C4-2B (cell line): ENCODE measurements at regions not wholly inside any gene's neighbourhood (a gene's known extent, or its start where the extent isn't known, plus 50 kb on each side); places are given as distances from the start of the nearest gene placed in this dataset.

Experiments used
- H3K27ac ChIP-seq: fragments of 450-650 bp; 2 replicates; pipeline ENCODE4 v1.5.1; 2017
- CTCF ChIP-seq: fragments of 450-650 bp; conservative IDR thresholded peaks from 2 replicates; pipeline ENCODE4 v1.5.1; 2017; ENCODE audit warnings: mild to moderate bottlenecking
- ZFX ChIP-seq: fragments of 450-650 bp; IDR thresholded peaks from 2 replicates; pipeline ENCODE4 v1.6.1; 2017

- no peak overlapping the region for H3K27ac ChIP-seq
- no peak; the same call in 1 of the 2 replicates for TF ChIP-seq CTCF
- no peak for TF ChIP-seq ZFX
Measured at GRCh38 chr14:82854131-82854530, 1320.5 kb upstream of the SEL1L start.

- H3K27ac ChIP-seq, result no peak overlapping the region
- TF ChIP-seq ZFX (no peak), CTCF (no peak)
Measured at GRCh38 chr14:82854901-82855300, 1321.2 kb upstream of the SEL1L start.

- H3K27ac ChIP-seq, result no peak overlapping the region
- TF ChIP-seq CTCF, result peak; percentile 86
- no peak for TF ChIP-seq ZFX
Measured at GRCh38 chr14:82855912-82856391, 1322.3 kb upstream of the SEL1L start.

GRCh38 chr14:82861313-82861712, 1327.7 kb upstream of the SEL1L start:
- no peak overlapping the region for H3K27ac ChIP-seq
- TF ChIP-seq ZFX (no peak), CTCF (no peak)

- H3K27ac ChIP-seq, result no peak overlapping the region
- peak; percentile 73 for TF ChIP-seq CTCF
- no peak for TF ChIP-seq ZFX
Measured at GRCh38 chr14:82872494-82872893, 1338.8 kb upstream of the SEL1L start.

- TF ChIP-seq ZFX, result no peak
- no peak overlapping the region for H3K27ac ChIP-seq
Measured at GRCh38 chr14:82878951-82879350, 1345.3 kb upstream of the SEL1L start.

GRCh38 chr14:82879949-82880535, 1346.4 kb upstream of the SEL1L start:
- no peak overlapping the region for H3K27ac ChIP-seq
- TF ChIP-seq CTCF (no peak), ZFX (no peak)

GRCh38 chr14:82886670-82887069, 1353.0 kb upstream of the SEL1L start:
- H3K27ac ChIP-seq, result no peak overlapping the region
- TF ChIP-seq CTCF (no peak), ZFX (no peak)
